TTC549 (cell line): ENCODE measurements at regions not wholly inside any gene's neighbourhood (a gene's known extent, or its start where the extent isn't known, plus 50 kb on each side); places are given as distances from the start of the nearest gene placed in this dataset.

ENCODE experiments used
- FAIRE-seq: peaks from 2 replicates; lab custom pipeline; 2012; peaks lifted over from hg19 to GRCh38; lab: Jason Lieb, UNC

GRCh38 chr5:165224366-165225045, 1719.1 kb downstream of the MAT2B start:
- FAIRE-seq = no peak

- FAIRE-seq = no peak
Measured at GRCh38 chr5:165227515-165227914, 1722.1 kb downstream of the MAT2B start.

GRCh38 chr5:165228184-165228583, 1722.8 kb downstream of the MAT2B start:
- no peak for FAIRE-seq

GRCh38 chr5:165231821-165232508, 1726.5 kb downstream of the MAT2B start:
- FAIRE-seq = no peak

- no peak for FAIRE-seq
Measured at GRCh38 chr5:165232509-165233028, 1727.2 kb downstream of the MAT2B start.

GRCh38 chr5:165241811-165242210, 1736.4 kb downstream of the MAT2B start:
- no peak for FAIRE-seq

- FAIRE-seq = no peak
Measured at GRCh38 chr5:165242646-165243045, 1737.2 kb downstream of the MAT2B start.

GRCh38 chr5:165244407-165244806, 1739.0 kb downstream of the MAT2B start:
- no peak for FAIRE-seq

GRCh38 chr5:165258197-165258771, 1752.9 kb downstream of the MAT2B start:
- FAIRE-seq = no peak

GRCh38 chr5:165260426-165260825, 1755.0 kb downstream of the MAT2B start:
- FAIRE-seq = no peak

GRCh38 chr5:165263536-165263935, 1758.1 kb downstream of the MAT2B start:
- FAIRE-seq = no peak

GRCh38 chr5:165266939-165267338, 1761.5 kb downstream of the MAT2B start:
- FAIRE-seq = no peak

- FAIRE-seq = no peak
Measured at GRCh38 chr5:165272436-165272835, 1767.0 kb downstream of the MAT2B start.

GRCh38 chr5:165277661-165278060, 1772.2 kb downstream of the MAT2B start:
- no peak for FAIRE-seq

- no peak for FAIRE-seq
Measured at GRCh38 chr5:165282491-165282890, 1777.1 kb downstream of the MAT2B start.

GRCh38 chr5:165286692-165287091, 1781.3 kb downstream of the MAT2B start:
- FAIRE-seq = no peak

- FAIRE-seq = no peak
Measured at GRCh38 chr5:165290535-165290934, 1785.1 kb downstream of the MAT2B start.

GRCh38 chr5:165296401-165297130, 1791.1 kb downstream of the MAT2B start:
- no peak for FAIRE-seq

GRCh38 chr5:165304193-165304827, 1798.9 kb downstream of the MAT2B start:
- no peak for FAIRE-seq

- FAIRE-seq = no peak
Measured at GRCh38 chr5:165305596-165305995, 1800.2 kb downstream of the MAT2B start.

GRCh38 chr5:165309446-165309845, 1804.0 kb downstream of the MAT2B start:
- FAIRE-seq = no peak

GRCh38 chr5:165310031-165310430, 1804.6 kb downstream of the MAT2B start:
- no peak for FAIRE-seq
